GM21737 (cell line): ENCODE measurements at regions not wholly inside any gene's neighbourhood (a gene's known extent, or its start where the extent isn't known, plus 50 kb on each side); places are given as distances from the start of the nearest gene placed in this dataset.
"Not testable (repeated sequence)": the region's sequence is repeated elsewhere in the genome, so short reads cannot be mapped to it uniquely, and the experiment has no call there.

Experiments
- ATAC-seq: cut with Tn5 transposase; IDR thresholded peaks from one replicate; pipeline ENCODE4 v1.9.1; 2021; ENCODE audit warnings: mild to moderate bottlenecking, moderate library complexity; ENCODE audit not compliant: unreplicated experiment

- no peak for ATAC-seq
Observed at GRCh38 chr5:25405850-25406249, 761.1 kb upstream of the CDH10 start.

- ATAC-seq, result no peak
Observed at GRCh38 chr5:25399878-25400480, 755.2 kb upstream of the CDH10 start.

GRCh38 chr5:25393957-25394356, 749.2 kb upstream of the CDH10 start:
- no peak for ATAC-seq

GRCh38 chr5:25393256-25393655, 748.5 kb upstream of the CDH10 start:
- no peak for ATAC-seq

GRCh38 chr5:25387953-25388352, 743.2 kb upstream of the CDH10 start:
- no peak for ATAC-seq

GRCh38 chr5:25362799-25363198, 718.0 kb upstream of the CDH10 start:
- ATAC-seq, result no peak

GRCh38 chr5:25358919-25359318, 714.1 kb upstream of the CDH10 start:
- no peak for ATAC-seq

- ATAC-seq, result no peak
Observed at GRCh38 chr5:25357605-25358004, 712.8 kb upstream of the CDH10 start.

- no peak for ATAC-seq
Observed at GRCh38 chr5:25349746-25350145, 705.0 kb upstream of the CDH10 start.

- no peak for ATAC-seq
Observed at GRCh38 chr5:25345240-25345771, 700.5 kb upstream of the CDH10 start.

GRCh38 chr5:25339541-25339940, 694.8 kb upstream of the CDH10 start:
- ATAC-seq, result no peak

GRCh38 chr5:25334350-25334749, 689.6 kb upstream of the CDH10 start:
- ATAC-seq, result no peak

GRCh38 chr5:25330721-25331120, 685.9 kb upstream of the CDH10 start:
- no peak for ATAC-seq

GRCh38 chr5:25327172-25327571, 682.4 kb upstream of the CDH10 start:
- no peak for ATAC-seq

GRCh38 chr5:25301836-25302235, 657.1 kb upstream of the CDH10 start:
- no peak for ATAC-seq

- ATAC-seq, result no peak
Observed at GRCh38 chr5:25295067-25295466, 650.3 kb upstream of the CDH10 start.

GRCh38 chr5:25289766-25290165, 645.0 kb upstream of the CDH10 start:
- not testable (repeated sequence) for ATAC-seq

GRCh38 chr5:25286319-25286718, 641.5 kb upstream of the CDH10 start:
- no peak for ATAC-seq

- ATAC-seq, result no peak
Observed at GRCh38 chr5:25285136-25285535, 640.4 kb upstream of the CDH10 start.

- ATAC-seq, result not testable (repeated sequence)
Observed at GRCh38 chr5:25263507-25263906, 618.7 kb upstream of the CDH10 start.

GRCh38 chr5:25262221-25262620, 617.4 kb upstream of the CDH10 start:
- no peak for ATAC-seq

- ATAC-seq, result no peak
Observed at GRCh38 chr5:25255128-25255527, 610.4 kb upstream of the CDH10 start.

GRCh38 chr5:25241981-25242380, 597.2 kb upstream of the CDH10 start:
- ATAC-seq, result no peak
